Fibroblast of gingiva (primary cell): ENCODE measurements at regions not wholly inside any gene's neighbourhood (a gene's known extent, or its start where the extent isn't known, plus 50 kb on each side); places are given as distances from the start of the nearest gene placed in this dataset.
"Not testable (repeated sequence)": the region's sequence is repeated elsewhere in the genome, so short reads cannot be mapped to it uniquely, and the experiment has no call there.

Source experiments
- DNase-seq: peaks from one replicate; pipeline ENCODE4 v3.0.0-alpha.2; 2011; ENCODE audit warnings: low read depth

GRCh38 chr1:58836408-58836807 is 52.6 kb upstream of the JUN start:
- DNase-seq: no peak

- no peak for DNase-seq
Measured at GRCh38 chr1:58837886-58838285, 54.0 kb upstream of the JUN start.

- DNase-seq: peak; percentile 72
Measured at GRCh38 chr1:58839147-58839795, 55.4 kb upstream of the JUN start.

GRCh38 chr1:58839846-58840835 is 56.3 kb upstream of the JUN start:
- peak; percentile 98 for DNase-seq

GRCh38 chr1:58841455-58841854 is 57.6 kb upstream of the JUN start:
- no peak for DNase-seq

GRCh38 chr1:58842941-58843340 is 59.1 kb upstream of the JUN start:
- DNase-seq: no peak

- no peak for DNase-seq
Measured at GRCh38 chr1:58844176-58844575, 60.3 kb upstream of the JUN start.

- no peak for DNase-seq
Measured at GRCh38 chr1:58845942-58846341, 62.1 kb upstream of the JUN start.

- peak; percentile 91 for DNase-seq
Measured at GRCh38 chr1:58848818-58849411, 65.1 kb upstream of the JUN start.

GRCh38 chr1:58849551-58849950 is 65.7 kb upstream of the JUN start:
- DNase-seq: no peak

GRCh38 chr1:58850636-58851035 is 66.8 kb upstream of the JUN start:
- DNase-seq: no peak

- no peak for DNase-seq
Measured at GRCh38 chr1:58852731-58853485, 69.1 kb upstream of the JUN start.

GRCh38 chr1:58854576-58854975 is 70.7 kb upstream of the JUN start:
- no peak for DNase-seq

- no peak for DNase-seq
Measured at GRCh38 chr1:58855274-58856165, 71.7 kb upstream of the JUN start.

- not testable (repeated sequence) for DNase-seq
Measured at GRCh38 chr1:58856281-58856680, 72.4 kb upstream of the JUN start.

GRCh38 chr1:58857680-58858673 is 74.1 kb upstream of the JUN start:
- DNase-seq: no peak

GRCh38 chr1:58859769-58860485 is 76.1 kb upstream of the JUN start:
- DNase-seq: no peak

GRCh38 chr1:58861076-58861475 is 77.2 kb upstream of the JUN start:
- no peak for DNase-seq

- no peak for DNase-seq
Measured at GRCh38 chr1:58861506-58861905, 77.7 kb upstream of the JUN start.
